NT2/D1 (cell line): ENCODE measurements at regions not wholly inside any gene's neighbourhood (a gene's known extent, or its start where the extent isn't known, plus 50 kb on each side); places are given as distances from the start of the nearest gene placed in this dataset.

Experiments used
- SUZ12 ChIP-seq: IDR thresholded peaks from 2 replicates; pipeline ENCODE4 v1.6.1; 2011; ENCODE audit not compliant: insufficient read length, insufficient read depth; ENCODE audit errors: extremely low read depth
- ZNF274 ChIP-seq: IDR thresholded peaks from 2 replicates; pipeline ENCODE4 v1.6.1; 2011; ENCODE audit warnings: mild to moderate bottlenecking, low read depth, low read length

- TF ChIP-seq ZNF274, result no peak
- no peak for TF ChIP-seq SUZ12
These were observed 76.8 kb downstream of the ATP6V1G3 start for GRCh38 chr1:198463709-198464108.
